Fibroblast of skin of back (primary cell): ENCODE measurements at regions not wholly inside any gene's neighbourhood (a gene's known extent, or its start where the extent isn't known, plus 50 kb on each side); places are given as distances from the start of the nearest gene placed in this dataset.

Source experiments
- DNase-seq: peaks from one replicate; pipeline ENCODE4 v3.0.0-alpha.2; 2013

DNA sequence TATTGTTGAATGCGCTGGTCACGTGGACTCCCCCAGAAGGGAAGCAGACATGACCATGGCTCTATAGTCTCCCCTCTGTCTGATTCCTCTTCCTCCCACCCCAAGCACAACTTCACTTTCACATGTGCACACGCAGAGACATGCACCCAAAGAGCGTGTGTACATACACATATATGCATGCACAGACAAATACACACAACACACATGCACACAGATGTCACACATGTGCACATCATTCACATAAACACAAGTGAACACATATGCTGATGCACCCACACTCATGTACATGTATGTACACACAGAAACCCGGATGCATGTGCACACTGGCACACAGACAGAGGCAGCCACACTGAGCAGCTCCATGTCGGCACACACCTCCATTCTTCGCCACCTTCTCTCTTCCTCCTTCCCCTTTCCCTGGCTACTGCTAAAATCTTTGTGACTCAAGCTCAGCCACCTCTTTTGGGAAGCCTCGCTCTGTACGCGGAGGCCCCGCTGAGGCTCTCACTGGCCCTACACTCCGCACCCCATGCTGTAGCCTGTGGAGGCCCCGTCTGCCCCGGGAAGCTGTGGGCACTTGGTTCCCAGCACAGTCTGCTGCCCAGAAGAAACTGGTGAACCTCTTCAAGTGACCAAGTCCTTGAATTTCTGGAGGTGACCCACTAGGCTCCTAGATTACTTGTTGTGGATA is 101.6 kb upstream of the TEX51 start:
- DNase-seq: no peak

DNA sequence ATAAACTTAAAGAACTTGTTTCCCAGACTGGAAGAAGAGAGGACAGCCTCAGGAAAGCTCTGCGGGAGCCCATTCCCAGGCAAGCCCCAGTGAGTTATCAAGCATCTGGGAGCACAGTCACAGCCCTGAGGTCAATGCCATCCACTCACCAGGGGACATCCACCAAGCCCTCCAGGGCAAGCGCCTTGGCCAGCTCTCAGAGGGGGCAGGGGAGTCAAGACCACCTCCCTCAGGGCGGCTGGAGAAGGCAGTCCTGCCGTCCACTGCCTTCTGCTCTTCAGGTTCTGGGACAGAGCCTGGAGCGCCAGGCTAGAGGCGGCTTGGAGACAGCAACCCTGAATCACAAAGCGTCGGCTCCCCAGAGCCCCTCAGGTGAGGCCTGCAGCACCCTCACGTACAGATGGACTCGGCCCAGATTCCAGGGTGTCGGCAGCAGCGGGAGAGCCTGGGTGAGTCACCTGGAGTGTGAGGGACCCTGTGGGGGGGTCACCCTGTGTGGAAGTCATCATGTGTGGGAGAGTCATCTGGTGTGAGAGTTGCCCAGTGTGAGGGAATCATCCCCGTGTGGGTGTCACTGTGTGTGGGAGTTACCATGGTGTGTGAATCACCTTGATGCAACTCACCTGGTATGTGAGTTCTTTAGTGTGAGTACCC is 100.9 kb upstream of the TEX51 start:
- DNase-seq: no peak

DNA sequence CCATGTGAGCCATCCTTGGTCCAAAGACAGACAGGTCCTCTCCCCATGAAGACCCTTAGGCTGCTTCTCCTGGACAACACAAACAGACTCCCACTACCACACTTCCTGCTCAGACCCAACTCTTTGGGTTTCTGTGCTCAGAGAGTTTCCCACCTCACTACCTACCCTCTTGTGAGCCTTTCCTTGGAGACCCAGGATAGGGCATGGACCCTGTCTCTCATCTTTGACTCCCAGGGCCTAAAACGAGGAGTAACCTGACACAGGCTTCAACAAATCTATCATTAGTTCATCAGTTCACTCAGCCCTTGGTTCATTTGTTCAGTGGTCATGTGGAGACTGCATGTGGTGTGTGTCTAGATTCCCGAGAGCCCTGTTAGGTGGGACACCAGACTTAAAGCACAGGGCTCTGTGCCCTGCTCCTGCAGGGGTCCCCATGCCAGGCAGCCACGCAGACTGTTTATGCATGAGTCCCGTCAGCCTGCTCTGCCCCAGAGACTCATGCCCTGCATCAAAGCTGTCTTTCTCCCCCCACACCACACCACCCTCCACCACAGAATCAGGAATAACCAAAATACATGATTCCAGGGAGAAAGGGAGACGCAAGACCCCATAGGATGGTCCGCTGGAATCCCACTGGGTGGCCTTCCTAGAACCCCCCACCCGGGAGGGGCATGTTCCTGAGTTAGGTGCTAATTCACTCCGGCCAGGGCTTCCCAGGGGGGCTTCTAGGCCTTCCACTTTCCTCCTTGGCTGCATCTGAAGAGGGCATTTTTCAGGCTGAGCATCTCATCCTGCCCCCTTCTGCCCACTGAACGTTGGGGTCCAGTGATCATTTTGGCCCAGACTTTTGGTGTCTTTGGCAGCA is 100.2 kb upstream of the TEX51 start:
- DNase-seq: no peak

DNA sequence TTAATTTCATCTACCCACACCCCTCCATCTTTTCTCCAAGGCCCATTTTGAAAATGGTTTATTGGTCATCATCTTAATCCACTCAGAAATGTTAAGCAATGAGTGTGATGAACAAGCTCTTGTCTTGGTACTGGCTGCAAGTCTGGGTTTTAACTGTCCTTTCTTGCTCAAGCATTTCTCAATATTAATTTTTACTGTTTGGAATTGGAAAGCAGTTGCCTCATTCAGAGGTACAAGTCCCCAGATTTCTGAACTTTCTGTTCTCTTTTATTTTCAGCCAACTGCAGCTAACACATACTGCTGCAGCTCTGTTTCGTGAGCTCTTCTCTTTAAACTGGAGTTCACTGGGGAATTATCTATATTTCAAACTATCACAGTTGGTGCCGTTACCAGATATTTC is 99.4 kb upstream of the TEX51 start:
- no peak for DNase-seq

DNA sequence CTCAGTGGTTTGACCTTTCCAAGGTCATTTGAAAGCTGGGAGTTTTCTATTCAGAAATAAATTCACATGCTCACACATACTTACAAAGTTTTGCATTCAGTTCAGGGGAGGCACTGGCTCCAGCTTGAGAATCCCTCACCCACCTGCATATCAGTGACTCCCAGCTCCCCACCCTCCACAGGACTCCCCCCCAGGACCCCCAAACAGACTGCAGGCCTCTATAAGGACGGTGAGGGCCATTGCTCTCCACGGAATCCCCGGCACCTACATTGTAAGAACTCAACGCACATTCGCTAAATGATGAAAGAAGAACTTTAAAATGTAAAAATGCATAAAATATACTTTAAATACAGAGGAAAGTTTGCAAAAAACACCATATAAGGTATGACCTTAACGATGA is 97.2 kb upstream of the TEX51 start:
- DNase-seq: no peak

DNA sequence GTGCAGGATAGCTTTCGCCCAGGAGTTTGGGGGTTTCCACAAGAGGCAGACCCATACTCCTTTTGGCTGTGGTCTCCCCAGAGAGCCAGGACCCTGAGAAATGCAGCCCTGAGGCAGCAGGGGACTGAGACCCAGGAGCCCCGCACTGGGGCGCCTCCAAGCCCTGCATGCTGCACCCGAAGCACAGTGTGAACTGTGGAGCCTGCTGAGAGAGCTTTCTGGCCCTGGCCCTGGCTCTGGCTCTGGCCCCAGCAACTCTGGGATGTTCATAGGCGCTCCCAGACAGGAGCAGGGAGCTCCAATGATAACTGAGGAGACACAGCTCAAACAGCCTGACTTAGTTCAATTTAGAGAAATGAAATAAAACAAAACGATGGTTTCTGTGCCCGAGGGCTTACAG is 96.4 kb upstream of the TEX51 start:
- no peak for DNase-seq

DNA sequence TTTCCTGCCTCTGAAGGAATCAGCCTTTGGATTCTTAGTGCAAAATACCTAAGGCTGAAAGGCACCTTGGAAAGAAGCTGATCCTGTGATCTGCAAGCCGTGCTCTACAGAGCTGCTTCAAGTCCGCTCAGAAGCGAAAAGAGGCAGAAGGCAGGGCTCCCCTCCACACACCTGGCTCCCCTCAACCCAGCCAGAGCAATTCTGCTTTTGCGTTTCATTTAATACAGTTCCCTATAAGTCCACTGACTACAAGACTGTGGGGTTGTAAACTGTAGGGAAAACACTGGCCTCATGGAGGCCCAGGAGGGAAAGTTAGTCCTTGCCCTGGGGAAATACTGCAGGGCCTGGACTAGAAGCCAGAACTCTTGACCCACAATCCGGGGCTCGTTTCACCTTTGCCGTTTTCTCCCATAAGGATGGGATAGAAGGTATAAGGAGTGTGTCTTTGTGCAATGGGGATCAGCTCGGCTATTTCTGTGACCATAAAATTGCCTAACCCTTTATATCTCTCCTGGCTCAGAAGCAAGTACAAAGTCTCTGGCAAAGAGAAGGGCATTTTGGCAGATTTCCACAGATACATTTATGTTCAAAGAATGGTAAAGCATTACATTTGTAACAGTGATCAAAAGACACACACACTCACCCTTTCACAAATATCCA is 95.8 kb upstream of the TEX51 start:
- DNase-seq: no peak

DNA sequence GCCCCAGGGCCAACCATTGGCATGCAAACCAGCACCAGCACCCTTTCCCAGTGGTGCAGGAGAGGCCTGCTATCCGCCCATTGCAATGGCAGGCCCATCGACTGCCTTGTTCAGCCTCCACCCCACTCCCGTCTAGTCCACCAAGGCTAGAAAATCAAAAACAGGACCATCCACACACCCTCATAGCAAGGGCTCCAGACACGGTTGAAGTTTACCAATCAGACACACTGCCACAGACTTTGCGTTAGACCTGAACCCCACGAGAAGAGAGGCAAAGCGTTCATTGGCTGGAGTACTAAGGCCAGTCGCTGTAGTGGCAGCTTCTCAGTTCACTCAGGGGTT is 95.3 kb upstream of the TEX51 start:
- DNase-seq: no peak

DNA sequence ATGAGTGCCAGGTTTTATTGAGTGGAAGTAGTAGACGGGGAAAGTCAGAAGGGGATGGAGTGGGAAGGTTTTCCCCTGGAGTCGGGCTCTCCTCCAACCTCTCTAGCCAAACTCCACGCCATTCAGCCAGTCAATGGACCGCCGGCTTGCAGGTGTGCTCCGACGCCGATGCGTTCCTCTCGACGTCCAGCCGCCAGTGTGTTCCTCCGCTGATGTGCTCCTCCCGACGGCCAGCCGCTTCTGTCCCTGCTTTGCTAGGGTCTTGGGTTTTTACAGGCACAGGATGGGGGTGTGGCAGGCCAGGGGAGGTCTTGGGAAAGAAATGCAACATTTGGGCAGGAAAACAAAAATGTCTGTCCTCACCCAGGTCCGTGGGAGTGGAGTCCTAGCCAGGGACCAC is 94.3 kb upstream of the TEX51 start:
- no peak for DNase-seq

DNA sequence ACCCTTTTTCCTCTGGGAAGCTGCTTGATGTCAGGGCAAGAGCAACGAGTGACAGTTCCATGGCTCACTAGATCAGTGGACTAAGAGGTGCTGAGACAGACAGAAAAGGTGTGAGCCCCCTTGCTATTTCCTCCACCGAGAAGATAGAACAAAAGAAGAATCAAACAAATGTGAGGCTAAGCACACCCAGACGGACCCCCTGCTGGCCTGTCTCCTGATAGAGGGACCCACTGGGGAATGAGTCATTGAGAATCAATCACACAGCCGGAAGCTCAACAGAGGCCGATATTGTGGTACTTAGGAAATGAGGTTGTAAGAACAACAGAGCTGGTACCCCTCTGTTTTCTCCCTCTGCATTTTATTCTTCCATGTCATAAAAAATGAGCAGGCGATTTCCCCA is 89.8 kb upstream of the TEX51 start:
- no peak for DNase-seq

DNA sequence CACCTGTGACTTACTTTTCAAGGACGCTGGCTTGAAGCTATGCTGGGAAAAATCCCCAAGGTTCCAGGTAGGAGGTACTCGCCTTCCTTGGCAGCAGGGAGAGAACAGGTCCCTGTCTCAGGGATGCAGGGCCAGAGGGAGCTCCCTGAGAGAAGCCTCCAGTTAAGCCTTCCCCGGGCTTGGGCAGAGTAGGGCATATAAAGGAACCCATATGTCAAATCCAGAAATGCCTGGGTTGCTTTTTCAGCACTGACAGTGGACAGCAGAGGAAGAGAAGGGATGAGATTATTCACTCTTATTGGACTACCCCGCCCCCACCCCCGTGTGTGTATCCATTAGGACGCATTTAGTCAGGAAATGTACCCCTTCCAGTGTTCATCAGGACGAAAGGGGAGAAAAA is 89.3 kb upstream of the TEX51 start:
- DNase-seq: peak; percentile 6

DNA sequence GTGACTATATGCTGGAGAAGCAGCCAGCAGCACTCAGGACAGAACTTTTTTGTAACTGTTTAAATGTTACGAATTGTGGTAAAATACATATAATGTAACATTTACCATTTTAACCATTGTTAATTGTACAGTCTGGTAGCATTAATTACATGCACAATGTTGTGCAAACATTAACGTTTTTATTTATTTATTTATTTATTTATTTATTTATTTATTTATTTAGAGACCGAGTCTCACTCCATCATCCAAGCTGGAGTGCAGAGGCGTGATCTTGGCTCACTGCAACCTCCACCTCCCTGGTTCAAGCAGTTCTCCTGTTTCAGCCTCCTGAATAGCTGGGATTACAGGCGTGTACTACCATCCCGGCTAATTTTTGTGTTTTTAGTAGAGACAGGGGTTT is 88.7 kb upstream of the TEX51 start:
- no peak for DNase-seq

DNA sequence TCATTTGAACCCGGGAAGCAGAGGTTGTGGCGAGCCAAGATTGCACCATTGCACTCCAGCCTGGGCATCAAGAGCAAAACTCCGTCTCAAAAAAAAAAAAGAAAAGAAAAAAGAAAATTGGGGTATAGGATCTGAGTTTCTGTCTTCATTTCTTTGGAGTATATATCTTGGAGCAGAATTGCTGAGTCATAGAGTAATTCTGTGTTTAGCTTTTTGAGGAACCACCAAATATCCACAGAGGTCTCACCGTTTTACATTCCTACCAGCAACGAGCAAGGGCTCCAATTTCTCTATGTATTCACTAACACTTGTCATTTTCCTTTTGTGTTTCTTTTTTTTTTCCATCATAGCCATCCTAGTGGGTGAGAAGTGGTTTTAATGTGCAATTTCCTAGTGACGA is 87.6 kb upstream of the TEX51 start:
- DNase-seq: no peak

DNA sequence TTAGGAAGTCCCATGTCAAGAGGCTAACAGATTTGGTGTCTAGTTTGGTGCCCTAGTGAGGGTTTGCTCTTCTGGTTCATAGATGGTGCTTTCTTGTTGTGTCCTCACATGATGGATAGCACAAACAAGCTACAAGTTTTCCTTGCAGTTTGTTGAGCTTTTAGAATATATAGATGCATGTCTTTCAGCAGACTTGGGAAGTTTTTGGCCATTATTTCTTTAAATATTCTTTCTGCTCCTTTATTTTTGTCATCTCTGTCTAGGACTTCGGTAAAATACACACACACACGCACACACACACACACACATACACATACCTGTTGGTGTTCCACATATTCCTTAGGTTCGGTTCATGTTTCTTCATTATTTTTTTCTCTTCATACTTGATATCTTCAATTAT is 81.5 kb upstream of the TEX51 start:
- DNase-seq: no peak

DNA sequence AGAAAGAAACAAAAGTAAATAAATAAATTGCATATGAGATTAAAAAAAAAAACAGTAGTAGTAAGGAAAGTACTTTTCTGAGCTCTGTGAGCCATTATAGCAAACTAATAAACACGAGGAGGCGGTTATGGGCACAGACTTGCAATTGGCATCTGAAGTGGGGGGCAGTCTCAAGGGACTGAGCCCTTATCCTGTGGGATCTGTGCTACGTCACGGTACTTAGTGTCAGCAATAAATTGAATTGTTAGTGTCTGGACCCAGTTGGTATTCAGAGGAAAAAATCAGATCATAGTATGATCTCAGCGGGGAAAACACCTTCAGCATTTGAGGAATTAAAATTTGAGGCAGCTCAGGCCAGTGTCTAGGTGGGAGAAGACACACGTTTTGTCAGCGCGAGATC is 76.6 kb upstream of the TEX51 start:
- no peak for DNase-seq

DNA sequence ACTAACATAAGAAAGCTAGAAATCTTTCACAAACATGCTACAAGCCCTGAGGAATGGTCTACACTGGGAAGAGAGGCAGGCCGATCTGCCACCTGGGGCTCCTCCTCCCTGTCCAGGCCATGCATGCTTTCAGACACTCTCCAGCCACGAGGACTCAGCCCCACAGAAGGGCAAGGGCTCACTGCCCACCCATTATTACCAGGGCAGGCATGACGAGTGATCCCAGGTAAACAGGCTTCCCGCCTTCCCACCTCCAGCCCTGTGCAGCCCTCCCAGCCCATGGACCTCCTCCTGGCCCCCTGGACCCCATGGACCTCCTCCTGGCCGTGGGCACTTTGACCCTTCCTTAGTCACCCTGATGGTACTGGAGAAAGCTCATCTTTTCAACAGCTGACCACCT is 75.8 kb upstream of the TEX51 start:
- DNase-seq: no peak

DNA sequence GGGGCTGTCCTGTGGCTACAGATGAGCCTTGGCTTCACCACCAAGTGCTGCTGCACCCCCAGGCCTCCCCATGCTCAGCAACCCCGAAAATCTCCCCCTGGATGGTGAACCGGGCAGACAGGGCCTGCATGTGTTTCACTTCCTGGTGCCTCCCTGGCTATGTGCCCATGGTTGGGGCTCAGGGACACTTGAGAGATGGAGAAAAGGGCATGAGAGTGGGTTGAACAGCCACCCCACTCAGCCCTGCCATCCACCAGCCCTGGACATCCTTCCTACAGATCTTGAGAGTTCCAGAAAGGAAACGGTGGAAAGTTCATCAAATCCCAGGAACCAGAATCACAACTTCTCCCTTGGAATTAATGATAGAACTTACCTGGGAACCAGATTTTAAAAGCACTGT is 74.7 kb upstream of the TEX51 start:
- no peak for DNase-seq

DNA sequence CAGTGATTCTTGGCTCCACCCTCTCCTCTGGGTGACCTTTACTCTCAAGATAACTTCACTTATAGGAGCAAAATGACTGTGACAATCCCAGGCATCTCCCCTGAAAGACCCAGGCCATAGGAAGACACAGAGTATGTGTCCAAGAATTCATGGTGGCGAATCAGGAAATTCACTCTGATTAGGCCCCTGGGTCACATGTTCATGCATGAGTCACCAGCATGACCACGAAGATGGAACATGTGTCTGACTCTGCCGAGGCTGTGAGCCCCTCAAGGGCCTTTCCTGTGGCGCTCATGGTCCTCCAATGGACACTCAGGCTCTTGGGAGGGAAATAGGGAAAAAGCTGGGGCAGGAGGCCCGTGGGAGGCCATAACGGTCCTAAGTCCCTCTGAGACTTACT is 74.0 kb upstream of the TEX51 start:
- DNase-seq: peak; percentile 21

DNA sequence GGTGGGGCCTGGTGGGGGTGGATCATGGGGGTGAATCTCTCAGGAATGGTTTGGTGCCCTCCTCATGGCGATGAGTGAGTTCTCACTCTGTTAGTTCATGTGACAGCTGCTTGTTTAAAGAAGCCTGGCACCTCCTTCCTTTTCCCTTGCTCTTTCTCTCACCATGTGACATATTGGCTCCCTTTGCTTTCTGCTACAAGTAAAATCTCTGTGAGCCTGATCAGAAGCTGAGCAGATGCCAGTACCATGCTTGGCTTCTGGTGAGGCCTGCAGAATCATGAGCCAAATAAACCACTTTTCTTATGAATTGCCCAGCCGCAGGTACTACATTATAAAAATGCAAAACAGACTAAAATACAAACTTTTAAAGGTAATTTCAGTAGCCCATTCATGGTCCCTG is 73.4 kb upstream of the TEX51 start:
- DNase-seq: no peak

DNA sequence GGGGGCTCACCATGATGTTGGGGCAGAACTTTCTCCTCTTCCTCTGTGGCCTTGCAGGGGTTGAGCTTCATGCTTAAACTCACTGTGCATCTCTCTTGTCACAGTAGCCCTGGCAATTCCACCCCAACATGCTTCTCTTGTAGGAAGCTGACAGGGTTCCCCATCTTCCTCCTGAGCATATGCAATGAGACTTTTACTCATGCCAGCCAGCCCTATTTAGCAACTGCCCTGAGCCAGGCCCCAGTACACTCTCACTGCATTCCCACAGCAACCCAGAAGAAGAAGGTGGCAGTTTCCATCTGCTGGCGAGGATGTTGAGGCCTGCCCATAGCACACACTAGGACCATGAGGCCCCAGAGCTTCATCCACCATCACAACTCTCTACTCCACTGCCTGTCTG is 72.2 kb upstream of the TEX51 start:
- DNase-seq: no peak

DNA sequence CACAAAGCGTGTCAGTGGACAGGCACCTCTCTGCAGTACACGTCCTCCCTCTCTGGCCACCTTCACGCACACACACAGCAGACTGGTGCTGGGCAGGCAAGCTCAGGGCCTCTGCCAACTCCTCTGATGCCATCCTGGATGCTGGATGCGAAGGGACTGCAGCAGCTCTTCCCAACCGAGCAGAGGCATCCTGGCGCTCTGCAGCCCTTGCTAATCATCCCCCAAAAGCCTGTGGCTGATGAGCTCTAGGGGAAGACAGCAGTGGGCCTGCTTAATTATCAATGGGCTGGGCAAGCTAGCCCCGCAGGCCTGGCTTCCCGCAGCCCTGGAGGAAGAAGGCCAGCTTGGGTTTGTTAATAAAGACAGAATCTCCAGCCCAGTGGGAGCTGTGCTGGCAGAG is 71.3 kb upstream of the TEX51 start:
- DNase-seq: no peak

DNA sequence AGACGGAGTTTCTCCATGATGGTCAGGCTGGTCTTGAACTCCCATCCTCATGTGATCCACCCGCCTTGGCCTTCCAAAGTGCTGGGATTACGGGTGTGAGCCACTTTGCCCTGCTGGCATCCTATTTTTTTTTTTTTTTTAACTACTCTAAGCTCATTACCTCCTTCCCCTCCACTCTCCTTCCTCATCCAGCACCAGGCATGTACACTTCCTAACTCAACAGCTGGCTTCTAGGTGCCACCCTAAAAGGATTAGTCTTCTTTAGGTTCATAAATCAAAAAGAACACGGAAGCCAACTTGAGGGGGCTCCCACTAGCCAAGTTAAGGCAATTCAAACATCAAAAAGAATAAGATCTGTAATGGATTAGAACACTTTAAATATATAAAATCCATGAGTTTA is 70.6 kb upstream of the TEX51 start:
- no peak for DNase-seq

DNA sequence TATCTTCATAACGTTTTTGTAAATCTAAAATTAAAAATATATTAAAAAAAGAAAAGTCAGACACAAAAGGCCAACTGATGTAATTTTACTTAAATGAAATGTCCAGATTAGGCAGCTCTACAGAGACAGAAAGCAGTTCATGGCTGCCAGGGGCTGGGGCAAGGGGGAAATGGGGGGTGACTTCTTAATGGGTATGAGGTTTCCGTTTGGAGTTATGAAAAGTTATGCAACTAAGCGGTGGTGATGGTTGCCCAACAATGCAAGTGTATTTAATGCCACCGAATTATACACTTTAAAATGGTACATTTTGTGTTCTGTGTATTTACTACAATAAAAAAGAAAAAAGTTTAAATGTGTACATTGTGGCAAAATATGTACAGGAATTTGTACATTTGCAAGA is 70.2 kb upstream of the TEX51 start:
- no peak for DNase-seq
